ENCODE measurements at regions not wholly inside any gene's neighbourhood (a gene's known extent, or its start where the extent isn't known, plus 50 kb on each side); places are given as distances from the start of the nearest gene placed in this dataset.

- Histone ChIP-seq H3K36me3 (ENCODE audit: control insufficient read depth, insufficient read depth, low read length) (no peaks in the 10 kb centered on the region), H3K4me3 (ENCODE audit: low read depth, low read length) (no peak overlapping the region), H3K27me3 (ENCODE audit: control insufficient read depth, insufficient read depth, low read length) (no peaks in the 10 kb centered on the region)
- no peak for DNase-seq (ENCODE audit: low read depth)
- TF ChIP-seq CTCF (IDR thresholded peaks at IDR 0.05; ENCODE audit: insufficient read depth, low read length, poor library complexity, severe bottlenecking), result no peak
These were observed 1437.0 kb downstream of the OTOL1 start for GRCh38 chr3:162933656-162934055.

GRCh38 chr3:162936706-162937105 lies 1440.1 kb downstream of the OTOL1 start:
- H3K27me3 ChIP-seq (ENCODE audit: control insufficient read depth, insufficient read depth, low read length), result no peaks in the 10 kb centered on the region
- DNase-seq (ENCODE audit: low read depth), result no peak
- TF ChIP-seq CTCF (IDR thresholded peaks at IDR 0.05; ENCODE audit: insufficient read depth, low read length, poor library complexity, severe bottlenecking), result no peak
- H3K36me3 ChIP-seq (ENCODE audit: control insufficient read depth, insufficient read depth, low read length), result no peaks in the 10 kb centered on the region
- no peak overlapping the region for H3K4me3 ChIP-seq (ENCODE audit: low read depth, low read length)

- Histone ChIP-seq H3K4me3 (ENCODE audit: low read depth, low read length) (no peak overlapping the region), H3K27me3 (ENCODE audit: control insufficient read depth, insufficient read depth, low read length) (no peaks in the 10 kb centered on the region), H3K36me3 (ENCODE audit: control insufficient read depth, insufficient read depth, low read length) (no peaks in the 10 kb centered on the region)
- no peak for TF ChIP-seq CTCF (IDR thresholded peaks at IDR 0.05; ENCODE audit: insufficient read depth, low read length, poor library complexity, severe bottlenecking)
- DNase-seq (ENCODE audit: low read depth), result no peak
These were observed 1441.5 kb downstream of the OTOL1 start for GRCh38 chr3:162938083-162938482.

- no peak for TF ChIP-seq CTCF (IDR thresholded peaks at IDR 0.05; ENCODE audit: insufficient read depth, low read length, poor library complexity, severe bottlenecking)
- H3K4me3 ChIP-seq (ENCODE audit: low read depth, low read length), result no peak overlapping the region
- H3K36me3 ChIP-seq (ENCODE audit: control insufficient read depth, insufficient read depth, low read length), result no peaks in the 10 kb centered on the region
- no peak for DNase-seq (ENCODE audit: low read depth)
- no peaks in the 10 kb centered on the region for H3K27me3 ChIP-seq (ENCODE audit: control insufficient read depth, insufficient read depth, low read length)
These were observed 1449.0 kb downstream of the OTOL1 start for GRCh38 chr3:162945626-162946025.

GRCh38 chr3:162956711-162957110 lies 1460.1 kb downstream of the OTOL1 start:
- no peak for DNase-seq (ENCODE audit: low read depth)
- TF ChIP-seq CTCF (IDR thresholded peaks at IDR 0.05; ENCODE audit: insufficient read depth, low read length, poor library complexity, severe bottlenecking), result no peak
- H3K36me3 ChIP-seq (ENCODE audit: control insufficient read depth, insufficient read depth, low read length), result no peaks in the 10 kb centered on the region
- no peak overlapping the region for H3K4me3 ChIP-seq (ENCODE audit: low read depth, low read length)
- H3K27me3 ChIP-seq (ENCODE audit: control insufficient read depth, insufficient read depth, low read length), result no peaks in the 10 kb centered on the region

- TF ChIP-seq CTCF (IDR thresholded peaks at IDR 0.05; ENCODE audit: insufficient read depth, low read length, poor library complexity, severe bottlenecking), result no peak
- Histone ChIP-seq H3K27me3 (ENCODE audit: control insufficient read depth, insufficient read depth, low read length) (no peaks in the 10 kb centered on the region), H3K36me3 (ENCODE audit: control insufficient read depth, insufficient read depth, low read length) (no peaks in the 10 kb centered on the region), H3K4me3 (ENCODE audit: low read depth, low read length) (no peak overlapping the region)
- DNase-seq (ENCODE audit: low read depth), result no peak
These were observed 1463.7 kb downstream of the OTOL1 start for GRCh38 chr3:162960269-162960668.
